DND-41 (cell line): ENCODE measurements at regions not wholly inside any gene's neighbourhood (a gene's known extent, or its start where the extent isn't known, plus 50 kb on each side); places are given as distances from the start of the nearest gene placed in this dataset.

Experiments used
- ATAC-seq: fragments of 200-7000 bp; cut with Tn5 transposase; 3 replicates; pipeline ENCODE4 v1.9.1; 2021; ENCODE audit warnings: low read depth; ENCODE audit not compliant: insufficient read depth
- DNase-seq: peaks from one replicate; pipeline ENCODE4 v3.0.0-alpha.2; 2020
- H2AFZ ChIP-seq: 2 replicates; pipeline ENCODE4 v1.6.0; 2012; ENCODE audit warnings: low read depth, low read length
- H3K27ac ChIP-seq: 2 replicates; pipeline ENCODE4 v1.5.1; 2012; ENCODE audit warnings: low read length, inconsistent platforms
- H3K27me3 ChIP-seq: fragments of 200-600 bp; sonication (generic); 2 replicates; pipeline ENCODE4 v1.6.0; 2012; ENCODE audit warnings: low read length, mild to moderate bottlenecking, inconsistent platforms; ENCODE audit not compliant: insufficient read depth, poor library complexity
- H3K36me3 ChIP-seq: 2 replicates; pipeline ENCODE4 v1.5.1; 2012; ENCODE audit warnings: low read length, inconsistent platforms; ENCODE audit not compliant: insufficient read depth
- H3K4me1 ChIP-seq: 2 replicates; pipeline ENCODE4 v1.5.1; 2012; ENCODE audit warnings: mild to moderate bottlenecking, low read length; ENCODE audit not compliant: insufficient read depth
- H3K4me2 ChIP-seq: 2 replicates; pipeline ENCODE4 v1.6.0; 2012; ENCODE audit warnings: mild to moderate bottlenecking, moderate library complexity, low read length, inconsistent platforms; ENCODE audit not compliant: insufficient read depth
- H3K4me3 ChIP-seq, 2 experiments: fragments of 200-600 bp in 1 of 2; shearing (Covaris generic) in 1 of 2; 2 replicates each; pipeline ENCODE4 v1.5.1; 2012 to 2016; ENCODE audit warnings: inconsistent platforms in 2 of 2, low read length in 2 of 2, mild to moderate bottlenecking in 2 of 2, low read depth in 1 of 2, moderate library complexity in 1 of 2
- H3K79me2 ChIP-seq: 2 replicates; pipeline ENCODE4 v1.6.0; 2012; ENCODE audit warnings: low read length, inconsistent platforms; ENCODE audit not compliant: insufficient read depth
- H3K9ac ChIP-seq: 2 replicates; pipeline ENCODE4 v1.6.0; 2012; ENCODE audit warnings: low read depth, mild to moderate bottlenecking, inconsistent platforms, low read length, moderate library complexity
- H3K9me3 ChIP-seq: 2 replicates; pipeline ENCODE4 v1.5.1; 2012; ENCODE audit warnings: low read length, moderate library complexity, mild to moderate bottlenecking, inconsistent platforms; ENCODE audit not compliant: insufficient read depth, severe bottlenecking
- H4K20me1 ChIP-seq: 2 replicates; pipeline ENCODE4 v1.6.0; 2012; ENCODE audit warnings: low read length; ENCODE audit not compliant: insufficient read depth
- EZH2 ChIP-seq: IDR thresholded peaks from 3 replicates; pipeline ENCODE4 v1.6.1; 2012; ENCODE audit warnings: borderline replicate concordance, low read depth, mild to moderate bottlenecking, moderate library complexity, low read length, inconsistent platforms; ENCODE audit not compliant: severe bottlenecking
- TF ChIP-seq, protein P1 (sequence below): IDR thresholded peaks from 2 replicates; pipeline ENCODE4 v1.5.1; 2012; ENCODE audit warnings: borderline replicate concordance, low read length, moderate library complexity, mild to moderate bottlenecking; ENCODE audit not compliant: poor library complexity, severe bottlenecking; ENCODE audit errors: extremely low read depth

- H3K79me2 ChIP-seq = no peaks in the 10 kb centered on the region
- H3K4me3 ChIP-seq = no peak overlapping the region
- H3K4me2 ChIP-seq = no peak overlapping the region
- H3K27me3 ChIP-seq = no peaks in the 10 kb centered on the region
- ATAC-seq = no peak
- H3K27ac ChIP-seq = no peak overlapping the region
- no peak overlapping the region for H2AFZ ChIP-seq
- DNase-seq = no peak
- H3K9ac ChIP-seq = no peak overlapping the region
- no peaks in the 10 kb centered on the region for H3K4me1 ChIP-seq
- no peaks in the 10 kb centered on the region for H3K36me3 ChIP-seq
- no peaks in the 10 kb centered on the region for H4K20me1 ChIP-seq
- TF ChIP-seq, protein P1, sequence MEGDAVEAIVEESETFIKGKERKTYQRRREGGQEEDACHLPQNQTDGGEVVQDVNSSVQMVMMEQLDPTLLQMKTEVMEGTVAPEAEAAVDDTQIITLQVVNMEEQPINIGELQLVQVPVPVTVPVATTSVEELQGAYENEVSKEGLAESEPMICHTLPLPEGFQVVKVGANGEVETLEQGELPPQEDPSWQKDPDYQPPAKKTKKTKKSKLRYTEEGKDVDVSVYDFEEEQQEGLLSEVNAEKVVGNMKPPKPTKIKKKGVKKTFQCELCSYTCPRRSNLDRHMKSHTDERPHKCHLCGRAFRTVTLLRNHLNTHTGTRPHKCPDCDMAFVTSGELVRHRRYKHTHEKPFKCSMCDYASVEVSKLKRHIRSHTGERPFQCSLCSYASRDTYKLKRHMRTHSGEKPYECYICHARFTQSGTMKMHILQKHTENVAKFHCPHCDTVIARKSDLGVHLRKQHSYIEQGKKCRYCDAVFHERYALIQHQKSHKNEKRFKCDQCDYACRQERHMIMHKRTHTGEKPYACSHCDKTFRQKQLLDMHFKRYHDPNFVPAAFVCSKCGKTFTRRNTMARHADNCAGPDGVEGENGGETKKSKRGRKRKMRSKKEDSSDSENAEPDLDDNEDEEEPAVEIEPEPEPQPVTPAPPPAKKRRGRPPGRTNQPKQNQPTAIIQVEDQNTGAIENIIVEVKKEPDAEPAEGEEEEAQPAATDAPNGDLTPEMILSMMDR = no peak
- no peak for TF ChIP-seq EZH2
- no peaks in the 10 kb centered on the region for H3K9me3 ChIP-seq
Observed at GRCh38 chr22:49040754-49041467, 786.8 kb downstream of the BRD1 start.

- no peak for TF ChIP-seq EZH2
- TF ChIP-seq, protein P1 = no peak
- ATAC-seq = no peak
- H3K27ac ChIP-seq = no peak overlapping the region
Observed at GRCh38 chr22:49040111-49040510, 787.6 kb downstream of the BRD1 start.

DNA sequence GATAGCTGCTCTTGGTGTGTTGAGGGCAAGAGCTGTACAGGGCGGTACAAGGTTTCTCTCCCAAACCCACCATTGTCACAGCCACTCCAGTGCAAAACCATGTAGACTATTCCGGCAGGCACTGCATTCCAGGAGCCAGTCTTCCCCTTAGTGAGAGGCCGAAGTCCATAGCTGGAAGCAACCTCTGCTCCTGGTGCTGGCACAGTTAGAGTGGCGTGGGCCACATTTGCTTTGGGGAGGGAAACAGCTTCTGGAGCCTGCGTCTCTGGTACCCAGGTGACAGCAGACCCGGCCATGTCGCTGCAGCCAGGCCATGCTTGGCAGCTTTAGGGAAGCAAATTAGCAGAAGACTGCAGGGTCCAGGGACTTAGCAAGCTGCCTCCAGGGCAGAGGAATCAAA, 788.0 kb downstream of the BRD1 start:
- no peaks in the 10 kb centered on the region for H3K27me3 ChIP-seq
- DNase-seq (no peak), ATAC-seq (no peak)
- no peaks in the 10 kb centered on the region for H3K4me1 ChIP-seq
- no peak overlapping the region for H3K27ac ChIP-seq
- H3K79me2 ChIP-seq = no peaks in the 10 kb centered on the region
- no peaks in the 10 kb centered on the region for H3K9me3 ChIP-seq
- H3K4me3 ChIP-seq = no peak overlapping the region
- no peak overlapping the region for H3K9ac ChIP-seq
- peaks cover 2% of the 10 kb centered on the region; the same call in 1 of the 2 replicates for H4K20me1 ChIP-seq
- TF ChIP-seq, protein P1 = no peak
- TF ChIP-seq EZH2 = no peak
- no peak overlapping the region for H3K4me2 ChIP-seq
- H2AFZ ChIP-seq = no peak overlapping the region
- H3K36me3 ChIP-seq = no peaks in the 10 kb centered on the region

More at GRCh38 chr22:49040111-49040510, 787.6 kb downstream of the BRD1 start:
- Histone ChIP-seq H3K4me1 (no peaks in the 10 kb centered on the region), H3K27me3 (no peaks in the 10 kb centered on the region), H2AFZ (no peak overlapping the region), H3K9ac (no peak overlapping the region), H4K20me1 (no peaks in the 10 kb centered on the region), H3K9me3 (no peaks in the 10 kb centered on the region), H3K4me3 (no peak overlapping the region), H3K36me3 (no peaks in the 10 kb centered on the region), H3K4me2 (no peak overlapping the region), H3K79me2 (no peaks in the 10 kb centered on the region)
- no peak for DNase-seq
